ENCODE measurements at regions not wholly inside any gene's neighbourhood (a gene's known extent, or its start where the extent isn't known, plus 50 kb on each side); places are given as distances from the start of the nearest gene placed in this dataset.
"Not testable (repeated sequence)": the region's sequence is repeated elsewhere in the genome, so short reads cannot be mapped to it uniquely, and the experiment has no call there.

- intact Hi-C loops (cut with DNase I), result no loop called here
- no peak for DNase-seq
These were observed 194.6 kb upstream of the KLF3 start for GRCh38 chr4:38469410-38469809.

- DNase-seq, result no peak
These were observed 193.2 kb upstream of the KLF3 start for GRCh38 chr4:38470735-38471262.

GRCh38 chr4:38482696-38483095 lies 181.3 kb upstream of the KLF3 start:
- intact Hi-C loops (cut with DNase I), result no loop called here
- DNase-seq, result no peak

More at GRCh38 chr4:38470735-38471262, 193.2 kb upstream of the KLF3 start:
- intact Hi-C loops (cut with DNase I), result no loop called here

- intact Hi-C loops (cut with DNase I), result not testable (repeated sequence)
These were observed 180.4 kb upstream of the KLF3 start for GRCh38 chr4:38483628-38484027.

GRCh38 chr4:38489011-38489861 lies 174.8 kb upstream of the KLF3 start:
- peak in 8 of 42 donors; percentile 6 to 31 (median 16) for DNase-seq
- intact Hi-C loops (cut with DNase I), result no loop called here

More at GRCh38 chr4:38483628-38484027, 180.4 kb upstream of the KLF3 start:
- not testable (repeated sequence) for DNase-seq

GRCh38 chr4:38489924-38490639 lies 173.9 kb upstream of the KLF3 start:
- intact Hi-C loops (cut with DNase I), result no loop called here
- peak in 38 of 42 donors; percentile 4 to 67 (median 35) for DNase-seq

- DNase-seq, result no peak
- intact Hi-C loops (cut with DNase I), result no loop called here
These were observed 173.1 kb upstream of the KLF3 start for GRCh38 chr4:38490753-38491446.

- intact Hi-C loops (cut with DNase I), result no loop called here
- no peak for DNase-seq
These were observed 172.0 kb upstream of the KLF3 start for GRCh38 chr4:38491854-38492478.

- intact Hi-C loops (cut with DNase I), result no loop called here
- no peak for DNase-seq
These were observed 170.9 kb upstream of the KLF3 start for GRCh38 chr4:38493066-38493465.

GRCh38 chr4:38495446-38495845 lies 168.6 kb upstream of the KLF3 start:
- no peak for DNase-seq
- intact Hi-C loops (cut with DNase I), result no loop called here

- DNase-seq, result no peak
- intact Hi-C loops (cut with DNase I), result no loop called here
These were observed 166.9 kb upstream of the KLF3 start for GRCh38 chr4:38497121-38497520.

GRCh38 chr4:38499101-38499500 lies 164.9 kb upstream of the KLF3 start:
- DNase-seq, result no peak
- intact Hi-C loops (cut with DNase I), result no loop called here

- DNase-seq, result no peak
- intact Hi-C loops (cut with DNase I), result no loop called here
These were observed 163.6 kb upstream of the KLF3 start for GRCh38 chr4:38500433-38500832.

- DNase-seq, result no peak
- intact Hi-C loops (cut with DNase I), result no loop called here
These were observed 162.3 kb upstream of the KLF3 start for GRCh38 chr4:38501698-38502097.

- intact Hi-C loops (cut with DNase I), result no loop called here
These were observed 160.2 kb upstream of the KLF3 start for GRCh38 chr4:38503689-38504395.

GRCh38 chr4:38504396-38504715 lies 159.6 kb upstream of the KLF3 start:
- no peak for DNase-seq
- intact Hi-C loops (cut with DNase I), result no loop called here

More at GRCh38 chr4:38503689-38504395, 160.2 kb upstream of the KLF3 start:
- DNase-seq, result no peak

- intact Hi-C loops (cut with DNase I), result no loop called here
- DNase-seq, result no peak
These were observed 154.4 kb upstream of the KLF3 start for GRCh38 chr4:38509551-38509950.

- no peak for DNase-seq
- intact Hi-C loops (cut with DNase I), result no loop called here
These were observed 153.8 kb upstream of the KLF3 start for GRCh38 chr4:38510201-38510600.

- intact Hi-C loops (cut with DNase I), result no loop called here
- no peak for DNase-seq
These were observed 152.3 kb upstream of the KLF3 start for GRCh38 chr4:38511702-38512101.
